ENCODE measurements at regions not wholly inside any gene's neighbourhood (a gene's known extent, or its start where the extent isn't known, plus 50 kb on each side); places are given as distances from the start of the nearest gene placed in this dataset.

- no peak for DNase-seq
These were observed 80.3 kb upstream of the KCNMB2 start for GRCh38 chr3:178455946-178456345.

- no peak for DNase-seq
These were observed 79.5 kb upstream of the KCNMB2 start for GRCh38 chr3:178456621-178457285.

- no peak for DNase-seq
These were observed 78.7 kb upstream of the KCNMB2 start for GRCh38 chr3:178457511-178457910.

- no peak for DNase-seq
These were observed 77.8 kb upstream of the KCNMB2 start for GRCh38 chr3:178458313-178459037.

- no peak for DNase-seq
These were observed 77.2 kb upstream of the KCNMB2 start for GRCh38 chr3:178459038-178459410.

GRCh38 chr3:178465260-178466180 lies 70.7 kb upstream of the KCNMB2 start:
- no peak for DNase-seq

GRCh38 chr3:178472941-178473340 lies 63.3 kb upstream of the KCNMB2 start:
- no peak for DNase-seq

- DNase-seq, result no peak
These were observed 61.7 kb upstream of the KCNMB2 start for GRCh38 chr3:178474526-178474925.

GRCh38 chr3:178475062-178475461 lies 61.2 kb upstream of the KCNMB2 start:
- no peak for DNase-seq

GRCh38 chr3:178476886-178477285 lies 59.4 kb upstream of the KCNMB2 start:
- no peak for DNase-seq

- no peak for DNase-seq
These were observed 56.8 kb upstream of the KCNMB2 start for GRCh38 chr3:178479446-178479845.

GRCh38 chr3:178479860-178480259 lies 56.4 kb upstream of the KCNMB2 start:
- DNase-seq, result no peak

- DNase-seq, result no peak
These were observed 56.0 kb upstream of the KCNMB2 start for GRCh38 chr3:178480274-178480673.

- DNase-seq, result no peak
These were observed 55.4 kb upstream of the KCNMB2 start for GRCh38 chr3:178480795-178481194.

- no peak for DNase-seq
These were observed 53.3 kb upstream of the KCNMB2 start for GRCh38 chr3:178482981-178483380.

- DNase-seq, result no peak
These were observed 52.5 kb upstream of the KCNMB2 start for GRCh38 chr3:178483704-178484103.

- no peak for DNase-seq
These were observed 50.5 kb upstream of the KCNMB2 start for GRCh38 chr3:178485756-178486155.
